ENCODE measurements at regions not wholly inside any gene's neighbourhood (a gene's known extent, or its start where the extent isn't known, plus 50 kb on each side); places are given as distances from the start of the nearest gene placed in this dataset.

DNA sequence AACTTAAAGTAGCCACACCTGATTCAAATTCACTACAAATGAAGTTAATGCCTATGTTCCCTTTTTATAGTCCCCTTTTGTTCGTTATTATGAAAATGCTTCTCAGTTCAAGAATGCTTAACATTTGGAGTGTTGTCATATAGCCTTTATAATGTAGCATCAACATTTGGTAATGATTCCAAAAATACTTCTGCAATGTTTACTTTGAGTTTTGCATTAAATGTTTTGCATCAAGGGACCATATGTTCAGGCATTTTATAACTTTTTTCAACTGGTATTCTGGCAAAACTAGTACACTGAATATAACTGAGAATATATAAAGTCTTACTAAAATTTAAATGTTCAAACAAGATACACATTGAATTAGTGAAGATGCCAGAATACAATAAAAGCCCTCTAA is 209.6 kb upstream of the SLC16A7 start:
- peaks cover 4% of the 10 kb centered on the region; the same call in 1 of the 2 replicates for H3K4me1 ChIP-seq (ENCODE audit: insufficient read depth, low read length)
- Mint-ChIP-seq H3K27me3 (ENCODE audit: low read depth) (no peaks in the 10 kb centered on the region; the same call in 1 of the 2 replicates), H3K27ac (no peak overlapping the region), H3K4me3 (no peak overlapping the region), H3K36me3 (ENCODE audit: insufficient read depth in 1 of 3, low read depth in 3 of 3) (peaks cover 9 to 27% (median 23%) of the 10 kb centered on the region in 3 experiments), H3K4me1 (peaks cover 16 to 23% of the 10 kb centered on the region in 2 experiments), H3K9me3 (peaks cover 14 to 22% of the 10 kb centered on the region in 2 experiments)
- H2BK20ac ChIP-seq (ENCODE audit: low read depth, low read length, poor library complexity, severe bottlenecking): no peak overlapping the region
- H2BK12ac ChIP-seq (ENCODE audit: insufficient read length, low read depth, low read length): no peak overlapping the region
- H4K5ac ChIP-seq (ENCODE audit: insufficient read length, low read depth, low read length): no peak overlapping the region
- no peak overlapping the region for H3T11ph ChIP-seq (ENCODE audit: low read length)
- no peaks in the 10 kb centered on the region for H4K20me1 ChIP-seq (ENCODE audit: control insufficient read depth, insufficient read depth, insufficient read length)
- DNase-seq: no peak
- H3K27me3 ChIP-seq (ENCODE audit: insufficient read depth, low read length): no peaks in the 10 kb centered on the region
- no peak overlapping the region for H4K91ac ChIP-seq (ENCODE audit: insufficient read length, low read depth, low read length)
- H3K27ac ChIP-seq (ENCODE audit: insufficient read length, low read depth, low read length): no peak overlapping the region
- H3K14ac ChIP-seq (ENCODE audit: insufficient read depth, low read length): no peak overlapping the region
- no peaks in the 10 kb centered on the region for H3K23me2 ChIP-seq (ENCODE audit: insufficient read length, low read depth, low read length, poor library complexity, severe bottlenecking)
- no peak overlapping the region for H3K23ac ChIP-seq (ENCODE audit: insufficient read length, low read depth, low read length)
- H3K4me2 ChIP-seq (ENCODE audit: insufficient read depth, insufficient read length, low read length): no peak overlapping the region
- H2BK5ac ChIP-seq (ENCODE audit: insufficient read length, low read length): no peak overlapping the region
- no peak overlapping the region for H3K9ac ChIP-seq (ENCODE audit: extremely low read depth, insufficient read length, low read length)
- no peaks in the 10 kb centered on the region for H3K79me1 ChIP-seq (ENCODE audit: insufficient read depth, low read depth, low read length, poor library complexity, severe bottlenecking)
- H3K9me3 ChIP-seq (ENCODE audit: control insufficient read depth, low read depth, low read length): peaks cover 7% of the 10 kb centered on the region
- no peak overlapping the region for H4K8ac ChIP-seq (replicated peaks; ENCODE audit: insufficient read length, low read depth, low read length)
- H2BK15ac ChIP-seq (ENCODE audit: low read depth, low read length): no peak overlapping the region
- no peak overlapping the region for H2BK120ac ChIP-seq (ENCODE audit: low read depth, low read length, poor library complexity, severe bottlenecking)
- TF ChIP-seq, protein P1, sequence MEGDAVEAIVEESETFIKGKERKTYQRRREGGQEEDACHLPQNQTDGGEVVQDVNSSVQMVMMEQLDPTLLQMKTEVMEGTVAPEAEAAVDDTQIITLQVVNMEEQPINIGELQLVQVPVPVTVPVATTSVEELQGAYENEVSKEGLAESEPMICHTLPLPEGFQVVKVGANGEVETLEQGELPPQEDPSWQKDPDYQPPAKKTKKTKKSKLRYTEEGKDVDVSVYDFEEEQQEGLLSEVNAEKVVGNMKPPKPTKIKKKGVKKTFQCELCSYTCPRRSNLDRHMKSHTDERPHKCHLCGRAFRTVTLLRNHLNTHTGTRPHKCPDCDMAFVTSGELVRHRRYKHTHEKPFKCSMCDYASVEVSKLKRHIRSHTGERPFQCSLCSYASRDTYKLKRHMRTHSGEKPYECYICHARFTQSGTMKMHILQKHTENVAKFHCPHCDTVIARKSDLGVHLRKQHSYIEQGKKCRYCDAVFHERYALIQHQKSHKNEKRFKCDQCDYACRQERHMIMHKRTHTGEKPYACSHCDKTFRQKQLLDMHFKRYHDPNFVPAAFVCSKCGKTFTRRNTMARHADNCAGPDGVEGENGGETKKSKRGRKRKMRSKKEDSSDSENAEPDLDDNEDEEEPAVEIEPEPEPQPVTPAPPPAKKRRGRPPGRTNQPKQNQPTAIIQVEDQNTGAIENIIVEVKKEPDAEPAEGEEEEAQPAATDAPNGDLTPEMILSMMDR (conservative IDR thresholded peaks at IDR 0.05): no peak
- H3K18ac ChIP-seq (ENCODE audit: insufficient read length, low read depth, low read length): no peak overlapping the region
- H3K79me2 ChIP-seq (ENCODE audit: insufficient read depth, low read length): no peaks in the 10 kb centered on the region
- H2AK5ac ChIP-seq (ENCODE audit: insufficient read length, low read length): no peak overlapping the region
- H3K4ac ChIP-seq (ENCODE audit: low read depth, low read length): no peak overlapping the region
- WGBS (ENCODE audit: extremely low coverage, insufficient read length, low lambda C conversion rate): no CpG with 5 or more reads among the region's 1 CpG
- H3K56ac ChIP-seq (ENCODE audit: insufficient read length, low read depth, low read length): no peak overlapping the region
- H2AFZ ChIP-seq (ENCODE audit: low read length): no peak overlapping the region
